BE2C (cell line): ENCODE measurements at regions not wholly inside any gene's neighbourhood (a gene's known extent, or its start where the extent isn't known, plus 50 kb on each side); places are given as distances from the start of the nearest gene placed in this dataset.
"Not testable (repeated sequence)": the region's sequence is repeated elsewhere in the genome, so short reads cannot be mapped to it uniquely, and the experiment has no call there.

Experiments
- DNase-seq: peaks from one replicate; pipeline ENCODE4 v3.0.0-alpha.2; 2020
- H3K27me3 ChIP-seq: fragments of 250-450 bp; sonication (Bioruptor Pico); 2 replicates; pipeline ENCODE4 v1.5.1; 2020; ENCODE audit warnings: mild to moderate bottlenecking
- H3K36me3 ChIP-seq: fragments of 250-450 bp; sonication (Bioruptor Pico); 2 replicates; pipeline ENCODE4 v1.5.1; 2020; ENCODE audit warnings: mild to moderate bottlenecking
- H3K4me1 ChIP-seq: fragments of 250-450 bp; sonication (Bioruptor Pico); 2 replicates; pipeline ENCODE4 v1.5.1; 2020
- H3K4me3 ChIP-seq: 2 replicates; pipeline ENCODE4 v1.5.1; 2011; ENCODE audit warnings: low read depth, low read length
- H3K9me3 ChIP-seq: fragments of 250-450 bp; sonication (Bioruptor Pico); 2 replicates; pipeline ENCODE4 v1.5.1; 2020
- TF ChIP-seq, protein P1 (sequence below): IDR thresholded peaks from 2 replicates; pipeline ENCODE4 v1.5.1; 2012; ENCODE audit warnings: mild to moderate bottlenecking, low read depth, low read length

DNA sequence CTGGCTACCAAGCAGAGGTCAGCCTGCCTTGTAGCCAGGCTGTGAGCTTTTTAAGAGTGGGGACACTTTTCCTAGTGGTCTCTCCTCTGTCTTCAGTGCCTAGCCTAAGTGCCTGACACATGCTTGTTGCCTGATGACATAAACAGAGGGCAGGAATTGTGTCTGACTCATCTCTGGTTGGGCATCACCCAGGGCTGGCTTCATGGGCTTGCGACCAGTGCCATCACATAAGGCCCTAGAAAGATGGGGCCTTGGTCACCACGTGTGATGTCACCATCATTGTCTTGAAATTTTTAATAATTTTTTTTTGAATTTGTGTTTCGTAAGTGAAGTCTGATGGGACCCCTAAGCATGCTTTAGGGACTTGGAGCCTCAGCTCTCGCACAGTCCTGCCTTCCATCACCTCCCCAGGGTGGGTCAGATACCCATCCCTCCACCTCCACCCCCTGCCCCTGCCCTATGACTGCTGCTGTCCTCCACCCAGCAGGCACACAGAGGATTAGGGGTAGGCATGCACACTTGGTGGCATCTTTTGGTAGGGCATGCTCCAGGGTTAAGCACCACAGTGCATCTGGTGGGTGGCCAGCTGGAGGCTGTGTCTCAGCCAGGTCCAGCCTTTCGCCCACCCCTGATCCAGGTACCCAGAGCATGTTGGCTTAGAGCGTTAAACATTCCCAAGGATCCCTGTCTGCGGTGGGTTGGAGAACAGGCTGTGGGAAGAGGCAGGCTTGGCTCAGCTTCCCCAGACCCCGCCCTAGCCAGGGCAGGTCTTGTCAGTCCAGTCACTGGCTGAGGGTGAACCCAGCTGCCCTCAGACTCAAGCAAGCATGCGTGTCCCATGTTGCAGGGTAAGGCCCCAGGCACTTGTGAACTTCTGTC is 80.1 kb upstream of the SH3PXD2B start:
- no peak for DNase-seq
- no peak overlapping the region for H3K4me3 ChIP-seq
- no peaks in the 10 kb centered on the region for H3K4me1 ChIP-seq
- no peaks in the 10 kb centered on the region for H3K9me3 ChIP-seq
- H3K27me3 ChIP-seq = no peaks in the 10 kb centered on the region
- no peaks in the 10 kb centered on the region for H3K36me3 ChIP-seq
- TF ChIP-seq, protein P1, sequence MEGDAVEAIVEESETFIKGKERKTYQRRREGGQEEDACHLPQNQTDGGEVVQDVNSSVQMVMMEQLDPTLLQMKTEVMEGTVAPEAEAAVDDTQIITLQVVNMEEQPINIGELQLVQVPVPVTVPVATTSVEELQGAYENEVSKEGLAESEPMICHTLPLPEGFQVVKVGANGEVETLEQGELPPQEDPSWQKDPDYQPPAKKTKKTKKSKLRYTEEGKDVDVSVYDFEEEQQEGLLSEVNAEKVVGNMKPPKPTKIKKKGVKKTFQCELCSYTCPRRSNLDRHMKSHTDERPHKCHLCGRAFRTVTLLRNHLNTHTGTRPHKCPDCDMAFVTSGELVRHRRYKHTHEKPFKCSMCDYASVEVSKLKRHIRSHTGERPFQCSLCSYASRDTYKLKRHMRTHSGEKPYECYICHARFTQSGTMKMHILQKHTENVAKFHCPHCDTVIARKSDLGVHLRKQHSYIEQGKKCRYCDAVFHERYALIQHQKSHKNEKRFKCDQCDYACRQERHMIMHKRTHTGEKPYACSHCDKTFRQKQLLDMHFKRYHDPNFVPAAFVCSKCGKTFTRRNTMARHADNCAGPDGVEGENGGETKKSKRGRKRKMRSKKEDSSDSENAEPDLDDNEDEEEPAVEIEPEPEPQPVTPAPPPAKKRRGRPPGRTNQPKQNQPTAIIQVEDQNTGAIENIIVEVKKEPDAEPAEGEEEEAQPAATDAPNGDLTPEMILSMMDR = no peak

GRCh38 chr5:172533399-172534228 is 79.3 kb upstream of the SH3PXD2B start:
- DNase-seq = no peak

DNA sequence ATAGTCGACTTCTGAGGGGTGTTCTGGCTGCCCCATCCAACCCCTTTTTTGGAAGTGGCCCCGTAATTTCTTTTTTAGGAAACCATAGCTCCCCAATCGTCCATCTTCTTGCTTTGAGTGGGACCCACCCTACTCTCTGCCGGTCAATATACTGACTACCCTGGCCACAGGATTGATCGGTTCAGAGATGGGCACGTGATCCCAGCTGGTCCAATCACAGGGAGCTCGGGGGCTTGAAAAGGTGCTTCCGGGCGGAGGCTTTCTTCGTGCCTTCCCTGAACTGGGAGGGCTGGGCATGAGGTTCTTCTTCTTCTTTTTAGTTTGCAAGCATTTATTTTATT is 78.7 kb upstream of the SH3PXD2B start:
- Histone ChIP-seq H3K27me3 (no peaks in the 10 kb centered on the region), H3K9me3 (no peaks in the 10 kb centered on the region), H3K4me1 (no peaks in the 10 kb centered on the region), H3K36me3 (no peaks in the 10 kb centered on the region), H3K4me3 (no peak overlapping the region)
- no peak for DNase-seq
- TF ChIP-seq, protein P1 = no peak

More at GRCh38 chr5:172533399-172534228, 79.3 kb upstream of the SH3PXD2B start:
- H3K4me3 ChIP-seq = no peak overlapping the region
- no peaks in the 10 kb centered on the region for H3K9me3 ChIP-seq
- H3K4me1 ChIP-seq = no peaks in the 10 kb centered on the region
- TF ChIP-seq, protein P1 = no peak
- H3K36me3 ChIP-seq = no peaks in the 10 kb centered on the region
- no peaks in the 10 kb centered on the region for H3K27me3 ChIP-seq

- not testable (repeated sequence) for H3K4me3 ChIP-seq, H3K9me3 ChIP-seq, DNase-seq, H3K27me3 ChIP-seq, H3K36me3 ChIP-seq, H3K4me1 ChIP-seq
These were observed 78.1 kb upstream of the SH3PXD2B start for GRCh38 chr5:172532439-172532838.

GRCh38 chr5:172531704-172532026 is 77.3 kb upstream of the SH3PXD2B start:
- DNase-seq = no peak
- Histone ChIP-seq H3K36me3 (no peaks in the 10 kb centered on the region), H3K9me3 (no peaks in the 10 kb centered on the region), H3K4me1 (no peaks in the 10 kb centered on the region), H3K4me3 (no peak overlapping the region), H3K27me3 (no peaks in the 10 kb centered on the region)
- TF ChIP-seq, protein P1 = no peak

GRCh38 chr5:172530878-172531703 is 76.8 kb upstream of the SH3PXD2B start:
- H3K4me3 ChIP-seq = no peak overlapping the region
- DNase-seq = no peak
- H3K27me3 ChIP-seq = no peaks in the 10 kb centered on the region
- H3K4me1 ChIP-seq = no peaks in the 10 kb centered on the region
- no peaks in the 10 kb centered on the region for H3K36me3 ChIP-seq
- TF ChIP-seq, protein P1 = no peak
- no peaks in the 10 kb centered on the region for H3K9me3 ChIP-seq
